A549 (cell line): ENCODE measurements at regions not wholly inside any gene's neighbourhood (a gene's known extent, or its start where the extent isn't known, plus 50 kb on each side); places are given as distances from the start of the nearest gene placed in this dataset.

Experiments used
- ATAC-seq, 2 experiments: fragments of 200-7000 bp in 1 of 2; fragments of >200 bp in 1 of 2; cut with Nextera tagmentation in 1 of 2; cut with Tn5 transposase in 1 of 2; 3 replicates each; pipeline versions ENCODE4 v1.8.0 to v1.9.1; 2018 to 2020; ENCODE audit warnings: mild to moderate bottlenecking in 1 of 2, moderate library complexity in 1 of 2
- CTCF ChIA-PET: fragments of 300-600 bp; sonication (Branson Sonifier 250); formaldehyde crosslinking; extraction: SDS; loops from one replicate; lab custom pipeline; 2021; ENCODE audit warnings: antibody characterized with exemption, inconsistent platforms; lab: Yijun Ruan, JAX
- POLR2A ChIA-PET: fragments of 350-600 bp; formaldehyde crosslinking; extraction: SDS; loops from one replicate; lab custom pipeline; 2021; ENCODE audit warnings: antibody characterized with exemption, inconsistent platforms; lab: Yijun Ruan, JAX
- DNase-seq, 2 experiments: peaks; one replicate each; pipeline versions ENCODE4 v3.0.0 to v3.0.0-alpha.2; 2011 to 2016; ENCODE audit warnings: low read depth in 1 of 2, low spot score in 1 of 2
- FAIRE-seq: peaks from 2 replicates; lab custom pipeline; 2011; peaks lifted over from hg19 to GRCh38; lab: Jason Lieb, UNC
- H3K27ac ChIP-seq, 2 experiments: fragments of >200 bp; sonication (Bioruptor Twin); formaldehyde crosslinking; 3 replicates each; pipeline ENCODE4 v1.5.1; 2016 to 2017
- H3K4me1 ChIP-seq: fragments of >200 bp; sonication (Bioruptor Twin); formaldehyde crosslinking; 3 replicates; pipeline ENCODE4 v1.6.1; 2016
- H3K4me2 ChIP-seq: fragments of >200 bp; sonication (Bioruptor Twin); formaldehyde crosslinking; 3 replicates; pipeline ENCODE4 v1.6.1; 2016
- H3K4me3 ChIP-seq: fragments of >200 bp; sonication (Bioruptor Twin); formaldehyde crosslinking; 3 replicates; pipeline ENCODE4 v1.5.1; 2016
- H3K9me3 ChIP-seq: fragments of >200 bp; sonication (Bioruptor Twin); formaldehyde crosslinking; 3 replicates; pipeline ENCODE4 v1.6.1; 2016
- BHLHE40 ChIP-seq: IDR thresholded peaks from 2 replicates; pipeline ENCODE4 v1.6.1; 2012; ENCODE audit warnings: low read depth, low read length, inconsistent platforms
- CBX2 ChIP-seq: fragments of 200-600 bp; sonication (generic); IDR thresholded peaks from 2 replicates; pipeline ENCODE4 v1.6.1; 2016; ENCODE audit warnings: low read depth, mild to moderate bottlenecking, borderline replicate concordance
- CBX8 ChIP-seq: fragments of 200-600 bp; sonication (generic); IDR thresholded peaks from 2 replicates; pipeline ENCODE4 v1.6.1; 2016
- CEBPB ChIP-seq, 2 experiments: fragments of >200 bp in 1 of 2; sonication (Bioruptor Twin) in 1 of 2; formaldehyde crosslinking in 1 of 2; IDR thresholded peaks; 2 replicates each; pipeline ENCODE4 v1.6.1; 2012 to 2016
- E2F6 ChIP-seq: IDR thresholded peaks from 2 replicates; pipeline ENCODE4 v1.6.1; 2012; ENCODE audit warnings: low read depth, borderline replicate concordance
- EHMT2 ChIP-seq: fragments of 200-600 bp; sonication (generic); IDR thresholded peaks from 2 replicates; pipeline ENCODE4 v1.6.1; 2016; ENCODE audit warnings: antibody characterized with exemption, low read depth, mild to moderate bottlenecking, moderate library complexity
- EP300 ChIP-seq, 2 experiments: fragments of >200 bp; sonication (Bioruptor Twin); formaldehyde crosslinking; IDR thresholded peaks; 2 replicates in 1 of 2; 3 replicates in 1 of 2; pipeline ENCODE4 v1.6.1; 2016 to 2017
- FOSB ChIP-seq: fragments of 250-450 bp; sonication (Bioruptor Pico); IDR thresholded peaks from 2 replicates; pipeline ENCODE4 v1.5.0; 2020; ENCODE audit warnings: mild to moderate bottlenecking, moderate library complexity
- FOSL2 ChIP-seq, 2 experiments: fragments of 450-650 bp in 1 of 2; fragments of >200 bp in 1 of 2; sonication (Bioruptor Twin) in 1 of 2; formaldehyde crosslinking; IDR thresholded peaks; 2 replicates each; pipeline versions ENCODE4 v1.5.0 to v1.6.1; 2016 to 2020; ENCODE audit warnings: mild to moderate bottlenecking in 1 of 2, moderate library complexity in 1 of 2
- GATA3 ChIP-seq: IDR thresholded peaks from 2 replicates; pipeline ENCODE4 v1.6.1; 2012; ENCODE audit warnings: borderline replicate concordance
- HDAC2 ChIP-seq: fragments of 200-600 bp; sonication (generic); IDR thresholded peaks from 2 replicates; pipeline ENCODE4 v1.6.1; 2016
- HEYL ChIP-seq: fragments of 250-450 bp; sonication (Bioruptor Pico); IDR thresholded peaks from 2 replicates; pipeline ENCODE4 v1.8.0; 2021; ENCODE audit warnings: mild to moderate bottlenecking, moderate library complexity
- HOXA7 ChIP-seq: fragments of 250-450 bp; sonication (Bioruptor Pico); IDR thresholded peaks from 2 replicates; pipeline ENCODE4 v1.5.0; 2020; ENCODE audit warnings: mild to moderate bottlenecking, moderate library complexity
- HOXB13 ChIP-seq: fragments of 250-450 bp; sonication (Bioruptor Pico); IDR thresholded peaks from 2 replicates; pipeline ENCODE4 v1.5.0; 2020; ENCODE audit warnings: low read depth, mild to moderate bottlenecking, moderate library complexity
- HOXB5 ChIP-seq: fragments of 250-450 bp; sonication (Bioruptor Pico); IDR thresholded peaks from 2 replicates; pipeline ENCODE4 v1.5.0; 2020; ENCODE audit warnings: mild to moderate bottlenecking, moderate library complexity
- JUN ChIP-seq, 2 experiments: fragments of >200 bp; sonication (Bioruptor Twin); formaldehyde crosslinking; IDR thresholded peaks; 2 replicates in 1 of 2; 3 replicates in 1 of 2; pipeline ENCODE4 v1.6.1; 2016 to 2017
- KDM1A ChIP-seq: fragments of 200-600 bp; sonication (generic); IDR thresholded peaks from 2 replicates; pipeline ENCODE4 v1.6.1; 2016; ENCODE audit warnings: low read depth, mild to moderate bottlenecking
- MAX ChIP-seq: IDR thresholded peaks from 2 replicates; pipeline ENCODE4 v1.6.1; 2012
- NFE2L2 ChIP-seq: fragments of 150-350 bp; conservative IDR thresholded peaks from 2 replicates; pipeline ENCODE4 v1.6.1; 2014; ENCODE audit warnings: low read length
- NPAS2 ChIP-seq: fragments of 250-450 bp; sonication (Bioruptor Pico); IDR thresholded peaks from 2 replicates; pipeline ENCODE4 v1.8.0; 2022; ENCODE audit warnings: mild to moderate bottlenecking, moderate library complexity, borderline replicate concordance
- PHF8 ChIP-seq: fragments of 200-600 bp; sonication (generic); IDR thresholded peaks from 2 replicates; pipeline ENCODE4 v1.6.1; 2016; ENCODE audit warnings: low read depth, mild to moderate bottlenecking, antibody characterized with exemption, moderate library complexity, borderline replicate concordance
- POLR2AphosphoS2 ChIP-seq: conservative IDR thresholded peaks from 2 replicates; pipeline ENCODE4 v1.6.1; 2012; ENCODE audit warnings: low read length, improper control_type of control experiment, inconsistent platforms
- RAD21 ChIP-seq, 2 experiments: fragments of >200 bp in 1 of 2; sonication (Bioruptor Twin) in 1 of 2; formaldehyde crosslinking in 1 of 2; IDR thresholded peaks in 1 of 2; conservative IDR thresholded peaks in 1 of 2; 2 replicates in 1 of 2; 3 replicates in 1 of 2; pipeline ENCODE4 v1.6.1; 2012 to 2018; ENCODE audit warnings: inconsistent platforms in 1 of 2
- RARB ChIP-seq: fragments of 250-450 bp; sonication (Bioruptor Pico); IDR thresholded peaks from 2 replicates; pipeline ENCODE4 v1.8.0; 2021; ENCODE audit warnings: mild to moderate bottlenecking, moderate library complexity
- RFX5 ChIP-seq: fragments of 450-650 bp; IDR thresholded peaks from 2 replicates; pipeline ENCODE4 v1.7.1; 2014; ENCODE audit warnings: antibody characterized with exemption, mild to moderate bottlenecking, moderate library complexity
- SREBF2 ChIP-seq: fragments of 450-650 bp; IDR thresholded peaks from 2 replicates; pipeline ENCODE4 v1.6.1; 2014; ENCODE audit warnings: mild to moderate bottlenecking, moderate library complexity
- WGBS: methylation state at CpG from one replicate; pipeline ENCODE4 v1.1.6; 2017; ENCODE audit errors: missing lambda C conversion rate; 5-methylcytosine and 5-hydroxymethylcytosine counted together
- TF ChIP-seq, protein P1 (sequence below): fragments of 250-450 bp; sonication (Bioruptor Pico); IDR thresholded peaks from 2 replicates; pipeline ENCODE4 v1.5.0; 2020; ENCODE audit warnings: low read depth, mild to moderate bottlenecking, moderate library complexity
- TF ChIP-seq, protein P2 (sequence below): fragments of >200 bp; sonication (Bioruptor Twin); formaldehyde crosslinking; IDR thresholded peaks from 3 replicates; pipeline ENCODE4 v1.6.1; 2016

DNA sequence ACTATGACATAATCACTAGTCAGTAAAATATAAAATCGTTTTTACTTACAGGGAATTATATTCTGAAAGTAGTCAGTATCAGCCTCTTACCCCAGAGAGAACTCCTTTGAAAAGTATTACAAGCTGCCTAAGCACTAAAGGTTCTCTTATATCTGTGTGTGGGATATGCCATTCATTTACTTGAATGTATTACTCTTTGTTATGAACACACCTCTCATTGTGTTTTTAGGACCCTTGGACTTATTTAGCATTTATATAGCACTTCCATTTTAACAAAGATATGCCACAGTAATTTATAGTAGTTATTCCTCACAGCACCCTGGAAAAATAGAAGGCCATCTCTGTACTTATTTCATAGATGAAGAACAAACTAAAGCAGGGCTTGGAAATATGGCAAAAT lies 1178.0 kb downstream of the OLFM4 start:
- Histone ChIP-seq H3K9me3 (no peaks in the 10 kb centered on the region), H3K4me3 (no peak overlapping the region), H3K4me2 (no peak overlapping the region), H3K27ac (no peak overlapping the region), H3K4me1 (no peaks in the 10 kb centered on the region)
- 0% methylated on average over 1 of the region's 1 CpG for WGBS
- POLR2A ChIA-PET = no interaction called here
- CTCF ChIA-PET = no interaction called here
- TF ChIP-seq GATA3 (no peak), MAX (no peak), RAD21 (conservative IDR thresholded peaks at IDR 0.05 in 1 of 2, IDR thresholded peaks at IDR 0.05 in 1 of 2) (no peak), NFE2L2 (no peak), FOSL2 (IDR thresholded peaks at IDR 0.05) (no peak), FOSL2 (CRISPR knock-in tag; IDR thresholded peaks at IDR 0.05) (no peak), SREBF2 (no peak), E2F6 (no peak), HEYL (no peak), HOXA7 (CRISPR knock-in tag) (no peak), CEBPB (IDR thresholded peaks at IDR 0.05) (no peak), HOXB13 (CRISPR knock-in tag) (no peak), PHF8 (no peak)
- ATAC-seq (no peak), DNase-seq (no peak), FAIRE-seq (no peak)

DNA sequence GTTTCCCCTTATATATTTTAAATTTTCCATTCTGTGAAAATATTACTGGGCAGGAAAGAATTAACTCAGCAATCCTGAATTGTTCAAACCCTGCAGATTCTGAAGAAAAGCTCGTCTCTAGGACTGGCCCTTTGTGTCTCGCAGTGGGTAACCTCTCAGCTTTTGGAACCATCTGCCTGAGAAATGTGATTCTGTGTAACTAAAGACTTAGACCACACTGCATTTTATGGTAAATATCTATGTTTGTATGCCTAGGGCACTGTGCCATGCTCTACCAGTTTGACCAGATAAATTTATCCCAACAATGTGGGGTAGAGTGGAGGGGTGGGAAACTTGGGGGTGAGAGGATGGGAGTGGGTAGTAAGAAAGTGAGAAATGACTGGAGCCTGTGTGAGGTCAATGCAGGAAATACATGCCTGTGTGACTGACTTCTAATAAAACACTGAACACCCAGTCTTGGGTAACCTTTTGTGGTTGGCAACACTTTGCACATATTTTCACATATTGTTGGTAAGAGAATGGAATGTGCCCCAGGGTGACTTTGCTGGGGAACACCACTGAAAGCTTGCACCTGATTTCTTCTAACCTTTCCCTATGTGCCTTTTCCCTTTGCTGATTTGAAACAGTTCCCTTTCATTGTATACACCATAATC lies 1181.9 kb downstream of the OLFM4 start:
- Histone ChIP-seq H3K27ac (no peak overlapping the region), H3K4me3 (no peak overlapping the region), H3K4me1 (no peaks in the 10 kb centered on the region), H3K4me2 (no peak overlapping the region), H3K9me3 (no peaks in the 10 kb centered on the region)
- no peak for FAIRE-seq
- no peak for ATAC-seq
- 7% methylated on average over 2 of the region's 2 CpGs for WGBS
- DNase-seq = no peak
- ChIA-PET CTCF (interaction anchor here (0.6 kb wide), 1 partner anchor 429 kb away, joined by 3 read pairs; no protein-coding TSS in a partner anchor), POLR2A (no interaction called here)
- TF ChIP-seq, protein P1, sequence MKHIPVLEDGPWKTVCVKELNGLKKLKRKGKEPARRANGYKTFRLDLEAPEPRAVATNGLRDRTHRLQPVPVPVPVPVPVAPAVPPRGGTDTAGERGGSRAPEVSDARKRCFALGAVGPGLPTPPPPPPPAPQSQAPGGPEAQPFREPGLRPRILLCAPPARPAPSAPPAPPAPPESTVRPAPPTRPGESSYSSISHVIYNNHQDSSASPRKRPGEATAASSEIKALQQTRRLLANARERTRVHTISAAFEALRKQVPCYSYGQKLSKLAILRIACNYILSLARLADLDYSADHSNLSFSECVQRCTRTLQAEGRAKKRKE (CRISPR knock-in tag) = no peak
- no peak for TF ChIP-seq HOXB5 (CRISPR knock-in tag)
- TF ChIP-seq GATA3 = no peak

DNA sequence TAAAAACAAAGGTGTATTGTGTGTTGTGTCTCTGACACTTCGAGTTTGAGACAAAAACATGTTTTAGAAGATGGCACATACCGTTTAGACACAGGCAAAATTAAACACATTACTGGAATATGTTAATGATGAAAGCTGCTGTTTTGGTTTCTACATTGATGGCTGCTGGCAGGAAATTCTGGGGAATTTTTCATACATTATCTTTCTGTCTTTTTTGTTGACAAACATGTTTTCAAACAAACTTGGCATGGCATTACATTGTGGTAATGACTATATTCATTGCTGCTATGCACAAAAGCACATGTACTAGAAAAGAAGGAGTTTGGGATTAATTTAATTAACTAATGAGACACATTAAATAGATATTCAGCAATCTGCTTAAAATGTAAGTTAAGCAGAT lies 1187.6 kb downstream of the OLFM4 start:
- WGBS = 0% methylated on average over 2 of the region's 2 CpGs
- H3K4me1 ChIP-seq = no peaks in the 10 kb centered on the region
- TF ChIP-seq HOXB5 (CRISPR knock-in tag) = no peak
- no peak for TF ChIP-seq POLR2AphosphoS2
- no peak for TF ChIP-seq FOSB
- no peak for TF ChIP-seq KDM1A
- TF ChIP-seq, all 56 proteins: peak for 0
- FAIRE-seq = no peak
- Histone ChIP-seq H3K27ac (no peak overlapping the region), H3K4me3 (no peak overlapping the region), H3K9me3 (no peaks in the 10 kb centered on the region; the same call in 2 of the 3 replicates), H3K4me2 (no peak overlapping the region)
- no peak for DNase-seq
- CTCF ChIA-PET = no interaction called here
- ATAC-seq = no peak
- POLR2A ChIA-PET = no interaction called here

GRCh38 chr13:54226876-54227275 lies 1198.3 kb downstream of the OLFM4 start:
- no peak for FAIRE-seq
- CTCF ChIA-PET = no interaction called here
- no peak overlapping the region for H3K27ac ChIP-seq
- no peak overlapping the region for H3K4me3 ChIP-seq
- POLR2A ChIA-PET = no interaction called here
- ATAC-seq = no peak
- DNase-seq = no peak
- H3K9me3 ChIP-seq = no peaks in the 10 kb centered on the region
- no peak overlapping the region for H3K4me2 ChIP-seq
- 0% methylated on average over 1 of the region's 1 CpG for WGBS
- no peaks in the 10 kb centered on the region for H3K4me1 ChIP-seq
- TF ChIP-seq HDAC2 = no peak
- no peak for TF ChIP-seq POLR2AphosphoS2
- no peak for TF ChIP-seq HEYL
- no peak for TF ChIP-seq RFX5
- TF ChIP-seq GATA3 = no peak
- TF ChIP-seq, protein P2, sequence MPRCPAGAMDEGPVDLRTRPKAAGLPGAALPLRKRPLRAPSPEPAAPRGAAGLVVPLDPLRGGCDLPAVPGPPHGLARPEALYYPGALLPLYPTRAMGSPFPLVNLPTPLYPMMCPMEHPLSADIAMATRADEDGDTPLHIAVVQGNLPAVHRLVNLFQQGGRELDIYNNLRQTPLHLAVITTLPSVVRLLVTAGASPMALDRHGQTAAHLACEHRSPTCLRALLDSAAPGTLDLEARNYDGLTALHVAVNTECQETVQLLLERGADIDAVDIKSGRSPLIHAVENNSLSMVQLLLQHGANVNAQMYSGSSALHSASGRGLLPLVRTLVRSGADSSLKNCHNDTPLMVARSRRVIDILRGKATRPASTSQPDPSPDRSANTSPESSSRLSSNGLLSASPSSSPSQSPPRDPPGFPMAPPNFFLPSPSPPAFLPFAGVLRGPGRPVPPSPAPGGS = no peak
- no peak for TF ChIP-seq CBX2
- no peak for TF ChIP-seq JUN (IDR thresholded peaks at IDR 0.05)
- TF ChIP-seq SREBF2 = no peak
- no peak for TF ChIP-seq CBX8
- TF ChIP-seq, protein P1 (CRISPR knock-in tag) = no peak
- no peak for TF ChIP-seq RARB (CRISPR knock-in tag)
- TF ChIP-seq NPAS2 (CRISPR knock-in tag) = no peak
- no peak for TF ChIP-seq EP300 (IDR thresholded peaks at IDR 0.05)
- no peak for TF ChIP-seq EHMT2
- TF ChIP-seq KDM1A = no peak
- no peak for TF ChIP-seq BHLHE40
